Ishikawa (cell line): ENCODE measurements at regions not wholly inside any gene's neighbourhood (a gene's known extent, or its start where the extent isn't known, plus 50 kb on each side); places are given as distances from the start of the nearest gene placed in this dataset.

ENCODE experiments used
- CEBPB ChIP-seq: IDR thresholded peaks from 2 replicates; pipeline ENCODE4 v1.6.1; 2012
- EP300 ChIP-seq: IDR thresholded peaks from 2 replicates; pipeline ENCODE4 v1.6.1; 2012; ENCODE audit warnings: borderline replicate concordance
- FOXM1 ChIP-seq: IDR thresholded peaks from 2 replicates; pipeline ENCODE4 v1.6.1; 2012; ENCODE audit warnings: low read depth, borderline replicate concordance
- YY1 ChIP-seq: IDR thresholded peaks from 2 replicates; pipeline ENCODE4 v1.6.1; 2012; ENCODE audit warnings: low read depth
- TF ChIP-seq, protein P1 (sequence below): IDR thresholded peaks from 2 replicates; pipeline ENCODE4 v1.6.1; 2012
- TF ChIP-seq, protein P2 (sequence below): IDR thresholded peaks from 2 replicates; pipeline ENCODE4 v1.6.1; 2012; ENCODE audit warnings: low read depth, mild to moderate bottlenecking

DNA sequence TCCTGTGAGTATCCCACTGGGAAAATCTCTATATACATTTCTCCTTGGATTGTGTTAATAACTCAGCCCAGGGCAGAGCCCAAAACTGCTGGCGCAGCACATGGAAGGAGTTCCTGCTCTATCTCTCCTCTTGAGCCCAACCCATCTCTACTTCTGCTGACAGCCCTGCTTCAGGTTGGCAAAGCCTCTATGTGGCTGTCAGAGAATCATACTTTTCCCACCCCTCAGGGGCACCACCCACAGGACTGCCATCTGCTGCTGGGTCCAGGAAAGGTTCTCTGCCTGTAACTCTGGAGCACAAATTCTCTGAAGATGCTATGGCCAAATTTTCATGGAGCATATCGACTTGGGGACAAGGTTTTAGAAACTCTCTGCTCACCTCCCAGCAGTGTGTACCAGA lies 278.5 kb upstream of the EMCN start:
- no peak for TF ChIP-seq EP300
- TF ChIP-seq CEBPB = no peak
- TF ChIP-seq YY1 = no peak
- TF ChIP-seq, protein P1, sequence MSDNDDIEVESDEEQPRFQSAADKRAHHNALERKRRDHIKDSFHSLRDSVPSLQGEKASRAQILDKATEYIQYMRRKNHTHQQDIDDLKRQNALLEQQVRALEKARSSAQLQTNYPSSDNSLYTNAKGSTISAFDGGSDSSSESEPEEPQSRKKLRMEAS = no peak
- TF ChIP-seq, protein P2, sequence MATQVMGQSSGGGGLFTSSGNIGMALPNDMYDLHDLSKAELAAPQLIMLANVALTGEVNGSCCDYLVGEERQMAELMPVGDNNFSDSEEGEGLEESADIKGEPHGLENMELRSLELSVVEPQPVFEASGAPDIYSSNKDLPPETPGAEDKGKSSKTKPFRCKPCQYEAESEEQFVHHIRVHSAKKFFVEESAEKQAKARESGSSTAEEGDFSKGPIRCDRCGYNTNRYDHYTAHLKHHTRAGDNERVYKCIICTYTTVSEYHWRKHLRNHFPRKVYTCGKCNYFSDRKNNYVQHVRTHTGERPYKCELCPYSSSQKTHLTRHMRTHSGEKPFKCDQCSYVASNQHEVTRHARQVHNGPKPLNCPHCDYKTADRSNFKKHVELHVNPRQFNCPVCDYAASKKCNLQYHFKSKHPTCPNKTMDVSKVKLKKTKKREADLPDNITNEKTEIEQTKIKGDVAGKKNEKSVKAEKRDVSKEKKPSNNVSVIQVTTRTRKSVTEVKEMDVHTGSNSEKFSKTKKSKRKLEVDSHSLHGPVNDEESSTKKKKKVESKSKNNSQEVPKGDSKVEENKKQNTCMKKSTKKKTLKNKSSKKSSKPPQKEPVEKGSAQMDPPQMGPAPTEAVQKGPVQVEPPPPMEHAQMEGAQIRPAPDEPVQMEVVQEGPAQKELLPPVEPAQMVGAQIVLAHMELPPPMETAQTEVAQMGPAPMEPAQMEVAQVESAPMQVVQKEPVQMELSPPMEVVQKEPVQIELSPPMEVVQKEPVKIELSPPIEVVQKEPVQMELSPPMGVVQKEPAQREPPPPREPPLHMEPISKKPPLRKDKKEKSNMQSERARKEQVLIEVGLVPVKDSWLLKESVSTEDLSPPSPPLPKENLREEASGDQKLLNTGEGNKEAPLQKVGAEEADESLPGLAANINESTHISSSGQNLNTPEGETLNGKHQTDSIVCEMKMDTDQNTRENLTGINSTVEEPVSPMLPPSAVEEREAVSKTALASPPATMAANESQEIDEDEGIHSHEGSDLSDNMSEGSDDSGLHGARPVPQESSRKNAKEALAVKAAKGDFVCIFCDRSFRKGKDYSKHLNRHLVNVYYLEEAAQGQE = no peak
- no peak for TF ChIP-seq FOXM1
